ENCODE measurements at regions not wholly inside any gene's neighbourhood (a gene's known extent, or its start where the extent isn't known, plus 50 kb on each side); places are given as distances from the start of the nearest gene placed in this dataset.
A peak's percentile ranks its signal among the peaks of the same experiment; 100 is the strongest.

DNA sequence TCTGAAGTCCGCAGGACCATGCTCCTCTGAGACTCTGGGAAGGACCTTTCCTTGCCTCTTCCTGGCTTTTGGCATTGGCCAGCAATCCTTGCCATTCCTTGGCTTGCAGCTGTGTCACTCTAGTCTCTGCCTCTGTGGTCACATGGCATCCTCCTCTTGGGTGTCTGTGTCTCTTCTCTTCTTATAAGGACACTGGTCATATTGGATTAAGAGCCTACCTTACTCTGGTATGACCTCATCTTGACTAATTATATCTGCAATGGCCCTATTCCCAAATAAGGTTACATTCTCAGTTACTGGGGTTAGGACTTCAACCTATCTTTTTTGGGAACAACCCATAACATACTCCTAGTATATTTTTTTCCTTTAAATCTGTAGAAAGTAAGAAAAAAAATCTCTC, 49.9 kb upstream of the GTSF1L start:
- Mint-ChIP-seq H3K27me3 (peaks cover 22 to 26% (median 25%) of the 10 kb centered on the region in 3 donors), H3K4me3 (no peak overlapping the region), H3K36me3 (peaks cover 4 to 15% of the 10 kb centered on the region in 2 donors), H3K27ac (peak overlapping the region in 1 of 6 donors; percentile 63), H3K9me3 (peaks cover 9 to 47% (median 22%) of the 10 kb centered on the region in 7 donors), H3K4me1 (peaks cover 0 to 2% (median 1%) of the 10 kb centered on the region in 3 donors)
- DNase-seq: no peak
- ATAC-seq (ENCODE audit: low read depth in 2 of 2): no peak

Data from naive B cell (primary cell).